ENCODE measurements at regions not wholly inside any gene's neighbourhood (a gene's known extent, or its start where the extent isn't known, plus 50 kb on each side); places are given as distances from the start of the nearest gene placed in this dataset.

DNA sequence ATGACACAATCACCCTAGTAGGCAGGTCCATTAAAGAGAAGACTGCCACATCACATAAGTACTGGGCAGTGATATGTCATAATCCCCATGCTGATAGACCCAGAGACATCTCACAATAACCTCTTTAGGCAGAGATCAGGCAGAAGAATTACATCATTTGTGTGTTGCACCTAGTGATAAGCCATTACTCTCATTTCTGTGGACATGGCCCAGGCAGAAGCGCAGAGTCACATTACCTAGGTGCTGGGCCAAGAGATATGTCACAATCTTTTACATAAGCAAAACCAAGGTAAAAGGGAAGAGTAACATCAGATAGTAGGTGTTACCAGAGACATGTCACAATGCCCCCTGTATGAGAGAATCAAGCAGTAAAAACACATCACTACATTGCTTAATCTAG, 71.9 kb downstream of the ZNF726 start:
- TF ChIP-seq, protein P1, sequence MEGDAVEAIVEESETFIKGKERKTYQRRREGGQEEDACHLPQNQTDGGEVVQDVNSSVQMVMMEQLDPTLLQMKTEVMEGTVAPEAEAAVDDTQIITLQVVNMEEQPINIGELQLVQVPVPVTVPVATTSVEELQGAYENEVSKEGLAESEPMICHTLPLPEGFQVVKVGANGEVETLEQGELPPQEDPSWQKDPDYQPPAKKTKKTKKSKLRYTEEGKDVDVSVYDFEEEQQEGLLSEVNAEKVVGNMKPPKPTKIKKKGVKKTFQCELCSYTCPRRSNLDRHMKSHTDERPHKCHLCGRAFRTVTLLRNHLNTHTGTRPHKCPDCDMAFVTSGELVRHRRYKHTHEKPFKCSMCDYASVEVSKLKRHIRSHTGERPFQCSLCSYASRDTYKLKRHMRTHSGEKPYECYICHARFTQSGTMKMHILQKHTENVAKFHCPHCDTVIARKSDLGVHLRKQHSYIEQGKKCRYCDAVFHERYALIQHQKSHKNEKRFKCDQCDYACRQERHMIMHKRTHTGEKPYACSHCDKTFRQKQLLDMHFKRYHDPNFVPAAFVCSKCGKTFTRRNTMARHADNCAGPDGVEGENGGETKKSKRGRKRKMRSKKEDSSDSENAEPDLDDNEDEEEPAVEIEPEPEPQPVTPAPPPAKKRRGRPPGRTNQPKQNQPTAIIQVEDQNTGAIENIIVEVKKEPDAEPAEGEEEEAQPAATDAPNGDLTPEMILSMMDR (IDR thresholded peaks at IDR 0.05) = no peak

DNA sequence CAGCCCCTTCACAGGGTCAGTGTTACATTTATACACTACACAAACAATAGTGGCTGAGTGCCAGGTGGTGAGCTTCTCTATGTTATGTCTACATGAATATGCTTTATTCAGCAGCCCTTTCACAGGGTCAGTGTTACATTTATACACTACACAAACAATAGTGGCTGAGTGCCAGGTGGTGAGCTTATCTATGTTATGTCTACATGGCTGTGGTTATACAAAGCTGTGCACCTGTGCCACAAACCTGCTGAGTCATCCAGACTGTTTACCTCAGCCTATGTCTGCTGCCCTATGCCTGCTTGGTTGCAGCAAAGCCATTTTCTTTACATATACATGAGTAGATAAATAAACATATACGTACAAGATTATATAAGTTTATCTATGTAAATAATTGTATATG, 76.5 kb downstream of the ZNF726 start:
- TF ChIP-seq, protein P1 (IDR thresholded peaks at IDR 0.05) = no peak

DNA sequence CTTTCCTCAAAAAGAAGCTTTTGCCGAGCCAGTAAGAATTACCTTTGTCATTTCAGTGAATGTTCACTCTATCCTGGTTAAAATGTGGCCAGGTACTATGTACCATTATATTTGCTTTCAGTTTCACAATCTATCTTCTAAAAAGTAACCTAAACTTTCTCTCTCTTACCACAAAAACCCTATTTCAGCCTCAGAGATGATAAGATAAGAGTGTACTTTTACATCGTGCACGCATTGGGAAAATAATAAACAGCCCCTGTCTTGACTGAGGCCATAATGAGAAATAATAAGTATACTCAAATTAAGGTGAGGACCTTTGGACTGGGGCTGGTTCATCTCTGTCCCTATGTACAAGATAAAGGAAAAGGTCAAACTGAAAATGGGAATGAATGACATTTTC, 77.7 kb downstream of the ZNF726 start:
- TF ChIP-seq, protein P1 (IDR thresholded peaks at IDR 0.05) = no peak

DNA sequence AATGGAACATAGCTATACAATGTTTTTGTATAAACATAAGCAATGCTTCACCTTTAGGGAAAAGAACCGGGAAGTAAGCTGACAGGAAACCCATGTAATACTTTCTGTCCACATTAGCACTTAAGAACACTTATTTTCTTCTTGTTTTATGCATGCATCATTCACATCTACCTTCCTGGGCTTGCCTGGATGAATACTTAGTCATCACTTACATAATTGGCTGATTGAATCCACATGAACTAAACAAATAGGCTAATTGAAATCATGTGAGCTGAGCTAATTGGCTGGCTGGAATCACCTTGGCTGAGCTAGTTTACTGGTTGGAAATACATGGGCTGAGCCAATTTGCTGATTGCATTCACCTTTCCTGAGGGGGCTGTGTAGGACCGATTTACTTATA, 78.8 kb downstream of the ZNF726 start:
- TF ChIP-seq, protein P1 (IDR thresholded peaks at IDR 0.05) = no peak

GRCh38 chr19:23996549-23996948, 81.9 kb downstream of the ZNF726 start:
- TF ChIP-seq, protein P1 (IDR thresholded peaks at IDR 0.05) = peak; percentile 45; the same call in 1 of the 2 replicates

DNA sequence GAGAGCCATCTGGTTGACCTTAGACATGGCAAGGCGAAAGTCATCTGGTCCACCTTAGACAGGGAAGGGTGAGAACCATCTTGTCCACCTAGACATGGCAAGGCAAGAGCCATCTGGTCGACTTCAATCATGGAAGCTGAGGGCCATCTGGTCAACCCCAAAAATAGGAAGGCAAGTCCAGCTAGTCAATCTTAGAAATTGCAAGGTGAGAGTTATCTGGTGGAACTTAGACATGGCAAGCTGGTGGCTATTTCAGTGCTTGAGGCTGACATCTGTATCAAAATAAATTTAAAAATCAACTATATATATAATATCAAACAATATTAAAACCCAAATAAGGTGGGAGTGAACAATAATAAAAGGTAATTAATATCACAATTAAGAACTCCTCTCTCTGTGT, 83.9 kb downstream of the ZNF726 start:
- TF ChIP-seq, protein P1 (IDR thresholded peaks at IDR 0.05) = no peak

DNA sequence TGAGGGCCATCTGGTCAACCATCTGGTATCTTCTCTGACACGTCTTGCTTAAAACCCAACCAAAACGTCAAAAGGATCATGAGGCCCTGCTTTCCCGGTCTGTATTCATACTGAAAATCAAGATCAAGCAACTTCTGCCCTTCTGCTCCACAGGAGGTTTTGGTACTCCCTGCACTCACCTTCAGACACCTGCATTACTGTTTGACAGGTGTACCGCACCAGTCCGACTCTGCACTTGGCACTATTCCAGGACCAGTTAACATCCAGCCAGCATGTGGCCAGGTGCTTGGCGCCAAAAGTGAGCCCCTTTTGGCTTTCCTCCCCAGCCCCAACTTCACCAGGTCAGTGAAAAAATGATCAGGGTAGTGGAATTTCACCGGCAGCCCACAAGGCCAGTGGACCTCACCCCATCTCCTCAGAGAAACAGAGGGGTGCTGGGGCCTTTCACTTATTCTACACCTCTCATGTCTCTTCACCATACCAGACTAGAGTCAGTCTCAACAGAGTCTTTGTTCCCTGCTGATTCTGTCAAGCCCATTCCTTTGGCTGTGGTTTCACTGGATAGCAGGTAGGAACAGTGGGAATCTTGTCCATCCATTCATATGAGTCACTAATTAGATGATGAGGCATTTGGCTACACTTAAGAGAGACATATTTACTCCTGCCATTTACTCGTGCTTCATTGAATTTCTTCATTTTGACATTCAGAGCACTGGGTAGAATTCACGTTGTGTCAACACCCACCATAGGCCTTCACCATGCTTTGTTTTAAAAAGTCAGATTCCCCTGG, 85.3 kb downstream of the ZNF726 start:
- TF ChIP-seq, protein P1 (IDR thresholded peaks at IDR 0.05) = no peak
